Hematopoietic multipotent progenitor cell treated with erythropoietin and hydrocortisone succinate and interleukin-3 and kit ligand, for 17 days (in vitro differentiated cells): ENCODE measurements at regions not wholly inside any gene's neighbourhood (a gene's known extent, or its start where the extent isn't known, plus 50 kb on each side); places are given as distances from the start of the nearest gene placed in this dataset.

ENCODE experiments used
- DNase-seq: peaks from one replicate; pipeline ENCODE4 v3.0.0-alpha.2; 2015; ENCODE audit warnings: low spot score

GRCh38 chr1:38258085-38258627 is 211.6 kb upstream of the POU3F1 start:
- no peak for DNase-seq

- DNase-seq, result no peak
Measured at GRCh38 chr1:38257374-38257773, 210.8 kb upstream of the POU3F1 start.

GRCh38 chr1:38256072-38256471 is 209.5 kb upstream of the POU3F1 start:
- no peak for DNase-seq

- DNase-seq, result no peak
Measured at GRCh38 chr1:38253314-38253713, 206.7 kb upstream of the POU3F1 start.

- DNase-seq, result no peak
Measured at GRCh38 chr1:38250356-38250755, 203.8 kb upstream of the POU3F1 start.

- DNase-seq, result no peak
Measured at GRCh38 chr1:38249001-38249400, 202.4 kb upstream of the POU3F1 start.

GRCh38 chr1:38246955-38247952 is 200.7 kb upstream of the POU3F1 start:
- DNase-seq, result no peak

- no peak for DNase-seq
Measured at GRCh38 chr1:38244218-38244845, 197.7 kb upstream of the POU3F1 start.

- no peak for DNase-seq
Measured at GRCh38 chr1:38243106-38243505, 196.5 kb upstream of the POU3F1 start.

GRCh38 chr1:38242506-38242905 is 195.9 kb upstream of the POU3F1 start:
- DNase-seq, result no peak

GRCh38 chr1:38241594-38242334 is 195.2 kb upstream of the POU3F1 start:
- no peak for DNase-seq

- no peak for DNase-seq
Measured at GRCh38 chr1:38240618-38241017, 194.0 kb upstream of the POU3F1 start.

- no peak for DNase-seq
Measured at GRCh38 chr1:38239258-38239835, 192.8 kb upstream of the POU3F1 start.

GRCh38 chr1:38238294-38238693 is 191.7 kb upstream of the POU3F1 start:
- no peak for DNase-seq

GRCh38 chr1:38235705-38236104 is 189.1 kb upstream of the POU3F1 start:
- DNase-seq, result no peak

GRCh38 chr1:38231941-38232340 is 185.3 kb upstream of the POU3F1 start:
- no peak for DNase-seq

GRCh38 chr1:38228718-38229117 is 182.1 kb upstream of the POU3F1 start:
- DNase-seq, result no peak

- no peak for DNase-seq
Measured at GRCh38 chr1:38225745-38226144, 179.2 kb upstream of the POU3F1 start.

GRCh38 chr1:38223391-38223790 is 176.8 kb upstream of the POU3F1 start:
- no peak for DNase-seq

- DNase-seq, result no peak
Measured at GRCh38 chr1:38222891-38223290, 176.3 kb upstream of the POU3F1 start.

- DNase-seq, result no peak
Measured at GRCh38 chr1:38221006-38221649, 174.5 kb upstream of the POU3F1 start.
